ENCODE measurements at regions not wholly inside any gene's neighbourhood (a gene's known extent, or its start where the extent isn't known, plus 50 kb on each side); places are given as distances from the start of the nearest gene placed in this dataset.

DNA sequence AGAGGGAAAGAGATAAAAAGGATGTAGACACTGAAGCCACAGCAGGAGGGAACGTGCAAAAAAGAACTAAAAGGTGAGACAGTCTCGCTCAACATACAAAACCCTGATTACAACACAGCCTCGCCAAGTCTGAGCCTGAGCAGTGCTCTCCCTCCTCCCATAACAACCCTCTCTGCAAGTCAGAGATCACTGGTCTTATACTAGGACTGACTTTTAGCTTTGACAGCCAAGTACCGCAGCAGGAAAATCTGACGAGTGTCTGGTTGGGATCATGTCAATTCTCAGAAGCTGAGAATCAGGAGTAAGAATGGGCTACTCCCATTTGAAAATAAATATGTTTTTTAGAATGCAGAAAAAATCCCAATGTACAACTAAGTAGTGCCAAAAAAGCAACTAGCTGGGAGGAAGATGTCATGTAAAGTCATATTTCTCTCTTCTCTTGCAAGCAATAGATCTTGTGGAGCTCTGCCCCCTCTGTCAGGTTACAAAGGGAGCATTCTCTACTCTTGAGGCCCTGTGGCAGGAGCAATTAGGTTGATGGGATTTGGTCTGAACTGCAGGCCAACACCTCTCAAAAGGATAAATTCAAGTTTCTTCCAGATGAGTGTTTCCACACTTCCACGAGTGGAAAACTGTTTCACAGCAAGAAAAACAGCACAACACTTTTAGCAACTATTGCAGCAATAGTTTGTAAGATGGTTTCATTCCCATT lies 118.9 kb upstream of the COL21A1 start:
- Histone ChIP-seq H2AFZ (replicated peaks; ENCODE audit: low read length, poor library complexity) (no peak overlapping the region), H3K9me1 (ENCODE audit: insufficient read depth, low read length) (peaks cover 2% of the 10 kb centered on the region; the same call in 1 of the 2 replicates), H3K14ac (replicated peaks; ENCODE audit: low read depth, low read length) (no peak overlapping the region), H3K18ac (ENCODE audit: low read depth, low read length) (no peak overlapping the region), H3K36me3 (ENCODE audit: control insufficient read depth, insufficient read depth, low read length) (no peaks in the 10 kb centered on the region), H3K56ac (ENCODE audit: extremely low read depth, insufficient read depth, low read length) (no peak overlapping the region), H3K4me1 (ENCODE audit: control insufficient read depth, insufficient read depth, low read length) (peaks cover 8% of the 10 kb centered on the region), H2BK5ac (ENCODE audit: low read depth, low read length, poor library complexity, severe bottlenecking) (no peak overlapping the region), H3K9me3 (ENCODE audit: control insufficient read depth, insufficient read depth, low read length) (no peaks in the 10 kb centered on the region), H3K79me1 (ENCODE audit: low read depth in 1 of 2, low read length in 2 of 2) (no peaks in the 10 kb centered on the region), H2BK120ac (ENCODE audit: low read depth, low read length) (no peak overlapping the region), H3K4me2 (ENCODE audit: low read depth, low read length) (no peak overlapping the region), H3K9ac (ENCODE audit: low read depth, low read length) (no peak overlapping the region), H4K8ac (ENCODE audit: low read depth in 2 of 2, low read length in 2 of 2) (no peak overlapping the region), H4K20me1 (ENCODE audit: insufficient read depth, low read length) (no peaks in the 10 kb centered on the region), H3K27ac (ENCODE audit: insufficient read depth, low read length) (no peak overlapping the region), H3K23ac (ENCODE audit: low read depth, low read length) (no peak overlapping the region), H3K4me3 (ENCODE audit: insufficient read depth, low read depth, low read length) (no peak overlapping the region), H3K27me3 (ENCODE audit: control insufficient read depth, insufficient read depth, low read length) (no peaks in the 10 kb centered on the region), H2AK9ac (replicated peaks; ENCODE audit: low read depth, low read length, poor library complexity) (no peak overlapping the region), H4K91ac (ENCODE audit: insufficient read depth, low read depth, low read length) (no peak overlapping the region), H3K4ac (ENCODE audit: low read depth, low read length) (no peak overlapping the region), H2AK5ac (ENCODE audit: low read depth, low read length) (no peak overlapping the region), H2BK15ac (ENCODE audit: low read depth, low read length) (no peak overlapping the region), H4K5ac (ENCODE audit: low read depth, low read length) (no peak overlapping the region), H2BK20ac (ENCODE audit: low read depth, low read length) (no peak overlapping the region)
- TF ChIP-seq MAFK (IDR thresholded peaks at IDR 0.05; ENCODE audit: low read depth, low read length): no peak
- TF ChIP-seq MAZ (IDR thresholded peaks at IDR 0.05; ENCODE audit: borderline replicate concordance, low read depth, low read length): no peak
- TF ChIP-seq POLR2A (IDR thresholded peaks at IDR 0.05; ENCODE audit: low read depth, low read length): no peak
- TF ChIP-seq MXI1 (IDR thresholded peaks at IDR 0.05; ENCODE audit: borderline replicate concordance, low read depth, low read length): no peak
- no peak for TF ChIP-seq FOS (IDR thresholded peaks at IDR 0.05; ENCODE audit: low read depth, low read length)
- TF ChIP-seq USF2 (IDR thresholded peaks at IDR 0.05; ENCODE audit: low read depth, low read length): no peak
- TF ChIP-seq ELK1 (IDR thresholded peaks at IDR 0.05; ENCODE audit: borderline replicate concordance, low read depth, low read length): no peak
- no peak for TF ChIP-seq CEBPB (IDR thresholded peaks at IDR 0.05; ENCODE audit: low read depth, low read length)
- no peak for TF ChIP-seq RFX5 (IDR thresholded peaks at IDR 0.05; ENCODE audit: low read depth, low read length)
- no peak for TF ChIP-seq SMC3 (IDR thresholded peaks at IDR 0.05; ENCODE audit: low read depth, low read length)
- ChIA-PET CTCF (no interaction called here), POLR2A (ENCODE audit: unreplicated experiment) (no interaction called here)
- no CpG with 5 or more reads among the region's 6 CpGs for WGBS, 2 experiments (ENCODE audit: extremely low coverage in 2 of 2, insufficient read length in 1 of 2)
- in situ Hi-C loops (cut with MboI; ENCODE audit: low sequenced_read_pairs) (loop anchor here (25.0 kb wide), 1 partner anchor 496 kb away; no protein-coding TSS in a partner anchor), intact Hi-C loops (cut with micrococcal nuclease) (no loop called here), dilution Hi-C loops (cut with HindIII; ENCODE audit: low sequenced_read_pairs, unreplicated experiment) (loop anchor here (25.0 kb wide), 1 partner anchor 221 kb away; no protein-coding TSS in a partner anchor)
- ATAC-seq (ENCODE audit: low read depth) (no peak), DNase-seq (no peak)
- no TSS peak for BruUV-seq (replicated peaks)

All from IMR-90 (cell line).